NCI-H1105 (cell line): ENCODE measurements at regions not wholly inside any gene's neighbourhood (a gene's known extent, or its start where the extent isn't known, plus 50 kb on each side); places are given as distances from the start of the nearest gene placed in this dataset.
A peak's percentile ranks its signal among the peaks of the same experiment; 100 is the strongest.

Experiments
- DNase-seq: peaks from one replicate; lab custom pipeline; 2025; lab: John Stamatoyannopoulos, UW

GRCh38 chr3:46113608-46114007, 86.3 kb upstream of the XCR1 start:
- no peak for DNase-seq

- DNase-seq = no peak
These were observed 85.7 kb upstream of the XCR1 start for GRCh38 chr3:46112984-46113383.

DNA sequence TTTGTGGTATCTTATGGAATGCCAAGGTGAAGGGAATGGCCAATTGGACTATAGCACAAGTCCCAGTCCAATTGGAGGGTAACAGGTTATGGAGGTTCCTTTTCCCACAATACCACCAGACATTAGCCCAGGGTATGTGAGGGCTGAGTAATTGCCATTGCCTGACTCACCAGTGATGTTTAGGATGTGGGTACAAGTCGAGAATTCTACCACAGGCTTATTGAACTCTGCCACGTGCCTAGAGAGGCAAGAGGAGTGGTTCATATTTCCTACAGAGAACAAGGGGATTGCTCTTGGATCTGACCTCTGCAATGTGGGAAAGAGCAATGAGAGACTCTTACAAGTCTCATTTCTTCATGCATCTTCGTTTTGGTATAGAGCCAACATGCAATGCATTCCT, 85.0 kb upstream of the XCR1 start:
- no peak for DNase-seq

- DNase-seq = peak; percentile 27
These were observed 83.6 kb upstream of the XCR1 start for GRCh38 chr3:46110701-46111493.

- DNase-seq = no peak
These were observed 80.4 kb upstream of the XCR1 start for GRCh38 chr3:46107682-46108081.

DNA sequence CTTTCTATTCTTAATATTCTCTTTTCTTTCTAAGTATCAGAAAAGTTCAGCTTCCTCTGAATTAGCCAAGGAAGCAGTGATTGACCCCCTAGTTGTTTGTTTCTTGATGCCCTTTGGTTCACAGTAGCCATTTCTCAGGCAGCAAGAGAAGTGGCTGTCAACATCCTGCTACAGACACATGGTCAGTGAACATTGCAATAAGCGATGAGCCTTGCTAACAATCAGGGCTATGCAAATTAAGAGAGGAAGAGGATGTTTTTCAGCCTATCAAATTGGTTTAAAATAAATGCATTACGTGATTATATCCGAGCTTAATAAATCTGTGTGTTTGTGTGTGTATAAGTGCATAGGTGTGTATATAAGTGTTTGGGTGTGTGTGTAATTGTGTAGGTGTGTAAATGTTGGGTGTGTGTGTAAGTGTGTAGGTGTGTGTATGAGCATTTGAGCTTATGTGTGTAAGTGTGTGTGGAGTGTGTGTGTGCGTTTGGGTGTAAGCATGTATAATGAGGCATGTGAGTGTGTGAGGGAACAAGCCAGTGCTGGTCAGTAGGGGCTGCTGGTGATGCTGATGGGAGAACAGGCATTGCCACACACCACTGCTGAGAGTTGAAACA, 78.1 kb upstream of the XCR1 start:
- DNase-seq = no peak

DNA sequence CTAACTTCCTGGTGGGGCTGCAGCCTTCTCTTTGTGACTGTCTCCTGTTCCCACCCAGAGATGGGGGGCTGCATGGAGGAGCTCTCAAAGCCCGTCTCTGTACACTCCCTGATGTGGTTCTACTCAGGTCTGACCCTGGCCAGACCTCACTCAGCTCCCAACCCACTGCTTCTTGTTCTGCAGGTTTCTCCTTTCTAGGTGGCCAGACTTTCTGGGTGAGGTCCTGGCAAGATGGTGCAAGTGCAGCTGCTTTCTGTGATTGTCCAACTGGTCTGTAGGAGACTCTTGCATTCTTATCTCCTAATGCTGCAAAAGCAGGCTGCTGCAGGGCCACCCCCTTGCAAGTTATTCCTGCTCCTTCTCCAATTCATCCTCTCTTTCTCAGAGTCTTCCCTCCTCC, 77.4 kb upstream of the XCR1 start:
- DNase-seq = no peak

DNA sequence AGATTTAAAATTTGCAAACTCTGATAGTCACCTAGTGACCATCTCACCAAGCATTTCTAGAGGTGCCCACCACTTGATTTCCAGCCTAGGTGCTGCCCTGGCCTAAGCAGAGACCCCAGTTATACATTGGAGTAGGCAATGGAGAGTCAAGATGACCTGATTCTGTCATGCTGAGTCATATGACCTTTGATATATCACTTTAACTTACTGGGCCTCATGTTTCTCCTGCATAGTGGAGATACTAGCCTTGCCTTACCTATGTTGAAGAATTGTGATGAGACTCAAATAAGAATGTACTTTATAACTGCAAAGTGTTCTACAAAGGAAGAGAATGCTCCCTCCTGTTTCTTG, 75.5 kb upstream of the XCR1 start:
- DNase-seq = no peak

- no peak for DNase-seq
These were observed 74.9 kb upstream of the XCR1 start for GRCh38 chr3:46102059-46102779.

- no peak for DNase-seq
These were observed 73.5 kb upstream of the XCR1 start for GRCh38 chr3:46100812-46101211.

GRCh38 chr3:46098319-46098761, 71.1 kb upstream of the XCR1 start:
- DNase-seq = no peak

DNA sequence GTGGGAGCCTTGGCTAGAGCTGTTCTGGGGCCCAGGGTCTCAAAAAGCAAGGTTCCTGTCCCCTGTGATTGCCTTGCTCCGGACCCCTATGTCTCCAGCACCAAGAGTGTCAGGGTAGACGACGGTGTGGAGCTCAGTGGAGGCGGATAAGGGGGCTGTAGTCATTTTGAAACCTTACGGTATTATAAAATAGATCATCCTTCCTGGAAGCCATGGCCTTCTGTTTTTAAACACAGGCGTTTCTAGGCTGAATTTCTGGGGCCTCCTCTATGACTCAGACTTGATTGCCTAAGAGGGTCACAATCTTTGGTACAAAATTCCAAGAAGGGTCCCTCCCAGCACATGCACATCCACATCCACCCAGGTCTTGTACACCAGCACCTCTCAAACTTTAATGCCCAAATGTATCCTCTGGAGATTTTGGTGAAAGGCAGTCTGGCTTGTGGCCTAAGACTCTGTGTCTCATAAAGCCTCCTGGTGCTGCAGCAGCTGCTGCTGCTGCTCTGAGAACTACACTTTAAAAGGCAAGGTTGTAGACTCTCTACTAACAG, 70.5 kb upstream of the XCR1 start:
- no peak for DNase-seq

- DNase-seq = no peak
These were observed 69.5 kb upstream of the XCR1 start for GRCh38 chr3:46096781-46097180.

DNA sequence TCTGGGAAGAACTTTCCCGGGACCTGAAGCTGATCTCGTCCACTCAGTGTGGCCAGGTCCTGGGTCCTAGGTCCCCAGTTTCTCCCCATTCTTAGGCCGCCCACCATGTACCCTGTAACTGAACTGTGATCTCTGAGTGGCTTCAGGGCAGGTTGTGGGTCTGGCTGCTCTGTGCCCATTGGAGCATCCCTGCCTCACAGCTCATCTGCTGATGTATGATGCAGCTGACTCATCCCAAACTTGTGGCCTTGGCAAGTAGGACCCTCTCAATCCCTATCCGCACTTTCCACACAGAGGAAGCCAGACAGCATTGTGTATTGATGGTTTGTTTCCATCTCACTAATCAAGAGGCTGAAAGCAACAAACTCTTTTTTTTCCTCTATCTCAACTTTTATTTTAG, 69.1 kb upstream of the XCR1 start:
- DNase-seq = no peak

- DNase-seq = no peak
These were observed 68.0 kb upstream of the XCR1 start for GRCh38 chr3:46095307-46095706.

DNA sequence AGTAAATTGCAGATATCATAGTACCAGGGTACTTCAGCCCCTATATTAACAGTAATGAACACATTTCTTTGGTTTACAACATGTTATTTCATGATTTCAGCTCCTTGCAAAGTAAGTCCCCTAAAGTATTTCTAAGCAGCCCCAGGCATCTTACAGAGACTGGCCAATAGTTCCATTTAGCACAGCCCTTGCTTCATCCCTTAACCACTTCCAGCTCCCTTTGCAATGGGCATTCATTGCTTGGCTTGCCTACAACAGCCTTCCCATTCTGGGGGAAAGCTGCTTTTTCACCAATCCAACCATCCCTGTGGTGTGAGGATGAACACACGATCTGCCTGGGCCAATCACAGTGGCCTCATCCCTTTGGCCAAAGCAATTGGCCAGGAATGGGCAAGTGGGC, 67.2 kb upstream of the XCR1 start:
- no peak for DNase-seq

DNA sequence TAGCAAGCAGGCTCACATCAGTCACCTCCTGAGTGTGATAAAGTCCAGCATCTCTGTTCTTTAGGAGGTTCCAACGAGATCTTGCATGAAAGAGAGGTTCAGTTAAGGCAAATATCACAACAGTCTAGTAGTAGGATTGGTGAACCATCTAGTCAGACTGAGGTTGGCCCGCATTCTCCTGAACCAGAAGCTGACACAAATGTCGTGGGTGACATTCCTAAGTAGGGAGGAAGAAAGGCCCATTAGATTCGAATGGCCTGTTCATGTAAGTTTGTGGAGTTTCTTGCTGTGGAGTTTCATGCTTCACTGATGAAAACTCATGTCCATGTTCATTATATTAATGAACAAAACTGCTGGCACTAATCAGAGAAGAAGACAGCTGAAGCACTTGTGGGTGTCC, 66.7 kb upstream of the XCR1 start:
- DNase-seq = no peak

DNA sequence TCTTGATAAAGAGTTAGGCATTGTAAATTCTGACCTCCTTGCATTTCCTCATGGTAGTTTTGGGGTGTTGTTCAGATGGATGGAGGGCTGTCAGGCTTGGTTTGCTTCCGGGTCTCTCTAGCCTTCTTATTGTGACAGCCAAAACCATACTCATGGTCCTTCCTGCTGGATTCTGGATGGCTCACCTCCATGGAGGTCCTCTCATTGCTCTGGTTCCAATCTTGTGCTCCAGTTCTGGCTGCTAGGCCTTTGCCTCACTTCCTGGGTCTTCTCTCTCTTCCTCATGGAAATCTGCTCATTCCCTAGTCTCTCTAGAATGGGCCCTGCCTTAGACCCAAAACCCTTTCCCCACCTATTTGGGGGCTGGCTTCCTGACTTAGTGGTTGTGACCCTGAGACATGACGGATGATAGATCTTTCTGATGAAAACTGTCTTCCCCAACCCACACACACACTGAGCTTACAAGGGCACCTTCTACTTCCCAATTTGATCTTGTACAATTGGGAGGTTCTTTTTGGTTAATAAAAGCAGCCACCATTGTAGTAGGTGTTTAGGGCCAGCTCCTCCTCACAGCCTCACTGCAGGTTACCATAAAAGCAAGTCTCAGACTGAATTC, 66.2 kb upstream of the XCR1 start:
- DNase-seq = no peak

DNA sequence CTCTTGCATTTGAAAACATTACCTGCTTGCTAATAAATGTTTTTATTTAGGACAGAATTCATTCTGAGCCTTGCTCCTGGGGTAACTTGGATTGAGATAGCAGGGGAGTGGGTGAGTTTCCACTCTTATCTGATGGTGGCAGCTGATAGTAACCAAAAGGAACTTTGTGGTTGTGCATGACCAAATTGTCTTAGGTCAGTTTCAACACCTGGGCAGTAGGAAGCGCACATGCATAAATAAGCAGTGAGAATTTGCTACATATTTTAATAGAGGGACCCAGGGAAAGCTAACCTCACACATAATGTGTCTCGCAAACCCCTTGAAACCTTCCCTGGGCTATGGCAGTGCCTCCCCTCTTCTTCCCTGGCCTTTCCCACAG, 65.4 kb upstream of the XCR1 start:
- no peak for DNase-seq

DNA sequence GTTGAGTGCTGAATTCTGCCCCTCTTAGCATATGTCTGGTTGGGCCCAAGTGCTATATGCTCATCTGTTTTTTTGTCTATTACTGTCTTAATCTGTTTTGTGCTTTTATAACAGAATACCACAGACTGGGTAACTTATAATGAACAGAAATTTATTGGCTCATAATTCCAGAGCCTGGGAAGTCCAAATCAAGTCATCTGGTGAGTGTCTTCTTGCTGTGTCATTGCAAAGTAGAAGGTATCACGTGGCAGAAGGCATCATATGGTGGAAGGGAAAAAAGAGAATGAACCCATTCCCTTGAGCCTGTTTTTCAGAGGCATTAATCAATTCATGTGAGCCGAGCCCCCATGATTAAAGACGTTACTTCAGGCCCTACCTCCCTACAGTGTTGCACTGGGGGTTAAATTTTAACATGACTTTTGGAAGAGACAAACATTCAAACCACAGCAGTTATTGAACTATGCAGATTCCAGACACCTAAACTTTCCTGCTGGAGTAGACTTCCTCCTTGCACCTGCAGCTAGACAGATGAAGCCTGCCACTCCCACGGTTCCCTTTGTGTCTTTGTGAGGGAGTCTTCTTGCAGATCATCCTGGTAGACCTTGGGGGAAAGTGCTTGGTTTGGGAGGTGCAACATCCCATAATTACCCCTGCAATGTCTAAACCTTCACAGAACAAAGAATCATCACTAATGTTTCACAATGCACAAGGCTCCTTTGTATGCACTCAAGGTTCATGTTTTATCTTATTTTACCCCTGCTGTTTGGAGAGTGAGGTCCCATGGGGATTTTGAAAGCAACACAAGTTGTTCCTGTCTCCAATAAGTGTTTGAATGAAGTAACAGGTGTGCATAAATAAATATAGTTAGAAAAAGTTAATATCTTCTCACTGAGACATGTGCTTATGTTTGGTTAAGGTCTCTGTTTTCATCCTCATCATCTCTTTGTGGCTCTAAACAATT, 64.7 kb upstream of the XCR1 start:
- no peak for DNase-seq

DNA sequence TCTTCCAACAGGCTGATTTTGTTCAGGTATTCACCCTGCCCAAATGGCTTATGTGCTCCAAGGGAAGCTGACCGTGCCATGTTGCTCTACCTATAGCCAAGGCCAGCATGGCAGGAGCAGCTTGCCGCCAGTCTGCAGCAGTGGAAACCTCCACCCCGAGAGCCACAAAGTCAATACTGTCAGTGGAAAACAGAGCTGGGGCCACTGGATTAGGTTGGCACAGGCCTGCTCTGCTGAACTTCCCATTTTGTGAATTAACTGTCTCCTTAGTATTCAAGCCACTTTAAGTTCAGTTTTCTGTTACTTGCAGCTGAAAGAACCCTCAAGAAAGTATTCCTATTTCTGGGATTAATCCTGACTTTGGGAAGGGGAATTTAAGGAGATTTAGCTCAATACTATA, 63.8 kb upstream of the XCR1 start:
- no peak for DNase-seq
